ENCODE measurements at regions not wholly inside any gene's neighbourhood (a gene's known extent, or its start where the extent isn't known, plus 50 kb on each side); places are given as distances from the start of the nearest gene placed in this dataset.

DNA sequence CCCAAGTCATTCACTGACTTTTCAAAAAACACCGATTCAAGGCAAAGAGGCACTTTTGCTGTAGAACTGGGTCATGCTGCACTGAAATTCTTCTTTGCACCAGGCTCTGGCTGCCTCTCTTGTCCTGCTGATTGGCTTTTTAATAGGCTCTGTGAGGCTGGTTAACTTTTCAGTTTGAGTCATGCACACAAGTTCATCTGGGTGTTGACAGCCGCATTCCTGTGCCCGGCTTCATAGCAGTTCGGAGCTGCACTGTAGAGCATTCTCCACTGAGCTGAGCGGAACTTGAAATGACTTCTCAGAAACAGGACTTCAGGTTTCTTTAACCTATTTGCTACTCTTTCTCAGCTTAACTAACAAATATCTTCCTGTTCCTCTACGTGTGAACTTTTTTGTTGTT is 978.3 kb downstream of the UQCRFS1 start:
- no peak for DNase-seq (ENCODE audit: low read depth, low spot score)
- CTCF ChIA-PET = interaction anchor here (0.9 to 3.6 kb wide), 3 partner anchors 8 to 139 kb away, joined by 3 to 8 read pairs (median 5); no protein-coding TSS in a partner anchor
- H3K36me3 ChIP-seq (ENCODE audit: control insufficient read depth in 2 of 2, insufficient read depth in 2 of 2, low read length in 1 of 2) = no peaks in the 10 kb centered on the region
- no peak overlapping the region for H3K27ac ChIP-seq (ENCODE audit: control insufficient read depth, insufficient read depth)
- H3K9ac ChIP-seq (ENCODE audit: control insufficient read depth, insufficient read depth, low read length) = no peak overlapping the region
- H3K79me2 ChIP-seq (ENCODE audit: control insufficient read depth, insufficient read depth, low read length) = no peaks in the 10 kb centered on the region
- TF ChIP-seq, protein P1, sequence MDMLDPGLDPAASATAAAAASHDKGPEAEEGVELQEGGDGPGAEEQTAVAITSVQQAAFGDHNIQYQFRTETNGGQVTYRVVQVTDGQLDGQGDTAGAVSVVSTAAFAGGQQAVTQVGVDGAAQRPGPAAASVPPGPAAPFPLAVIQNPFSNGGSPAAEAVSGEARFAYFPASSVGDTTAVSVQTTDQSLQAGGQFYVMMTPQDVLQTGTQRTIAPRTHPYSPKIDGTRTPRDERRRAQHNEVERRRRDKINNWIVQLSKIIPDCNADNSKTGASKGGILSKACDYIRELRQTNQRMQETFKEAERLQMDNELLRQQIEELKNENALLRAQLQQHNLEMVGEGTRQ (IDR thresholded peaks at IDR 0.05; ENCODE audit: borderline replicate concordance, low read depth, low read length) = no peak
- TF ChIP-seq ZSCAN29 (IDR thresholded peaks at IDR 0.05) = no peak
- TF ChIP-seq SMAD5 (IDR thresholded peaks at IDR 0.05; ENCODE audit: low read depth) = no peak
- no peak for TF ChIP-seq SUZ12 (IDR thresholded peaks at IDR 0.05; ENCODE audit: unreplicated experiment)
- no peak for TF ChIP-seq KLF5 (IDR thresholded peaks at IDR 0.05; ENCODE audit: partially characterized antibody)
- TF ChIP-seq, protein P2, sequence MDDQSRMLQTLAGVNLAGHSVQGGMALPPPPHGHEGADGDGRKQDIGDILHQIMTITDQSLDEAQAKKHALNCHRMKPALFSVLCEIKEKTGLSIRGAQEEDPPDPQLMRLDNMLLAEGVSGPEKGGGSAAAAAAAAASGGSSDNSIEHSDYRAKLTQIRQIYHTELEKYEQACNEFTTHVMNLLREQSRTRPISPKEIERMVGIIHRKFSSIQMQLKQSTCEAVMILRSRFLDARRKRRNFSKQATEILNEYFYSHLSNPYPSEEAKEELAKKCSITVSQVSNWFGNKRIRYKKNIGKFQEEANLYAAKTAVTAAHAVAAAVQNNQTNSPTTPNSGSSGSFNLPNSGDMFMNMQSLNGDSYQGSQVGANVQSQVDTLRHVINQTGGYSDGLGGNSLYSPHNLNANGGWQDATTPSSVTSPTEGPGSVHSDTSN (IDR thresholded peaks at IDR 0.05; ENCODE audit: insufficient replicate concordance, low read depth, low read length) = no peak
- TF ChIP-seq, protein P3, sequence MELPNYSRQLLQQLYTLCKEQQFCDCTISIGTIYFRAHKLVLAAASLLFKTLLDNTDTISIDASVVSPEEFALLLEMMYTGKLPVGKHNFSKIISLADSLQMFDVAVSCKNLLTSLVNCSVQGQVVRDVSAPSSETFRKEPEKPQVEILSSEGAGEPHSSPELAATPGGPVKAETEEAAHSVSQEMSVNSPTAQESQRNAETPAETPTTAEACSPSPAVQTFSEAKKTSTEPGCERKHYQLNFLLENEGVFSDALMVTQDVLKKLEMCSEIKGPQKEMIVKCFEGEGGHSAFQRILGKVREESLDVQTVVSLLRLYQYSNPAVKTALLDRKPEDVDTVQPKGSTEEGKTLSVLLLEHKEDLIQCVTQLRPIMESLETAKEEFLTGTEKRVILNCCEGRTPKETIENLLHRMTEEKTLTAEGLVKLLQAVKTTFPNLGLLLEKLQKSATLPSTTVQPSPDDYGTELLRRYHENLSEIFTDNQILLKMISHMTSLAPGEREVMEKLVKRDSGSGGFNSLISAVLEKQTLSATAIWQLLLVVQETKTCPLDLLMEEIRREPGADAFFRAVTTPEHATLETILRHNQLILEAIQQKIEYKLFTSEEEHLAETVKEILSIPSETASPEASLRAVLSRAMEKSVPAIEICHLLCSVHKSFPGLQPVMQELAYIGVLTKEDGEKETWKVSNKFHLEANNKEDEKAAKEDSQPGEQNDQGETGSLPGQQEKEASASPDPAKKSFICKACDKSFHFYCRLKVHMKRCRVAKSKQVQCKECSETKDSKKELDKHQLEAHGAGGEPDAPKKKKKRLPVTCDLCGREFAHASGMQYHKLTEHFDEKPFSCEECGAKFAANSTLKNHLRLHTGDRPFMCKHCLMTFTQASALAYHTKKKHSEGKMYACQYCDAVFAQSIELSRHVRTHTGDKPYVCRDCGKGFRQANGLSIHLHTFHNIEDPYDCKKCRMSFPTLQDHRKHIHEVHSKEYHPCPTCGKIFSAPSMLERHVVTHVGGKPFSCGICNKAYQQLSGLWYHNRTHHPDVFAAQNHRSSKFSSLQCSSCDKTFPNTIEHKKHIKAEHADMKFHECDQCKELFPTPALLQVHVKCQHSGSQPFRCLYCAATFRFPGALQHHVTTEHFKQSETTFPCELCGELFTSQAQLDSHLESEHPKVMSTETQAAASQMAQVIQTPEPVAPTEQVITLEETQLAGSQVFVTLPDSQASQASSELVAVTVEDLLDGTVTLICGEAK (IDR thresholded peaks at IDR 0.05; ENCODE audit: borderline replicate concordance) = no peak
- TF ChIP-seq IRF4 (IDR thresholded peaks at IDR 0.05; ENCODE audit: low read depth, low read length) = no peak
- TF ChIP-seq CBX5 (IDR thresholded peaks at IDR 0.05; ENCODE audit: low read depth) = no peak
- TF ChIP-seq, protein P4, sequence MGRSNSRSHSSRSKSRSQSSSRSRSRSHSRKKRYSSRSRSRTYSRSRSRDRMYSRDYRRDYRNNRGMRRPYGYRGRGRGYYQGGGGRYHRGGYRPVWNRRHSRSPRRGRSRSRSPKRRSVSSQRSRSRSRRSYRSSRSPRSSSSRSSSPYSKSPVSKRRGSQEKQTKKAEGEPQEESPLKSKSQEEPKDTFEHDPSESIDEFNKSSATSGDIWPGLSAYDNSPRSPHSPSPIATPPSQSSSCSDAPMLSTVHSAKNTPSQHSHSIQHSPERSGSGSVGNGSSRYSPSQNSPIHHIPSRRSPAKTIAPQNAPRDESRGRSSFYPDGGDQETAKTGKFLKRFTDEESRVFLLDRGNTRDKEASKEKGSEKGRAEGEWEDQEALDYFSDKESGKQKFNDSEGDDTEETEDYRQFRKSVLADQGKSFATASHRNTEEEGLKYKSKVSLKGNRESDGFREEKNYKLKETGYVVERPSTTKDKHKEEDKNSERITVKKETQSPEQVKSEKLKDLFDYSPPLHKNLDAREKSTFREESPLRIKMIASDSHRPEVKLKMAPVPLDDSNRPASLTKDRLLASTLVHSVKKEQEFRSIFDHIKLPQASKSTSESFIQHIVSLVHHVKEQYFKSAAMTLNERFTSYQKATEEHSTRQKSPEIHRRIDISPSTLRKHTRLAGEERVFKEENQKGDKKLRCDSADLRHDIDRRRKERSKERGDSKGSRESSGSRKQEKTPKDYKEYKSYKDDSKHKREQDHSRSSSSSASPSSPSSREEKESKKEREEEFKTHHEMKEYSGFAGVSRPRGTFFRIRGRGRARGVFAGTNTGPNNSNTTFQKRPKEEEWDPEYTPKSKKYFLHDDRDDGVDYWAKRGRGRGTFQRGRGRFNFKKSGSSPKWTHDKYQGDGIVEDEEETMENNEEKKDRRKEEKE (IDR thresholded peaks at IDR 0.05) = no peak
- TF ChIP-seq, protein P5, sequence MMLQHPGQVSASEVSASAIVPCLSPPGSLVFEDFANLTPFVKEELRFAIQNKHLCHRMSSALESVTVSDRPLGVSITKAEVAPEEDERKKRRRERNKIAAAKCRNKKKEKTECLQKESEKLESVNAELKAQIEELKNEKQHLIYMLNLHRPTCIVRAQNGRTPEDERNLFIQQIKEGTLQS (IDR thresholded peaks at IDR 0.05; ENCODE audit: borderline replicate concordance, extremely low read depth, low read depth, low read length) = no peak
- no peak for TF ChIP-seq LARP7 (IDR thresholded peaks at IDR 0.05)
- TF ChIP-seq ESRRA (IDR thresholded peaks at IDR 0.05; ENCODE audit: low read length) = no peak
- no peak for TF ChIP-seq SMC3 (IDR thresholded peaks at IDR 0.05; ENCODE audit: borderline replicate concordance, low read length)
- TF ChIP-seq TCF7 (IDR thresholded peaks at IDR 0.05; ENCODE audit: borderline replicate concordance) = no peak
- TF ChIP-seq BACH1 (IDR thresholded peaks at IDR 0.05; ENCODE audit: borderline replicate concordance) = no peak
- H3K4me1 ChIP-seq (ENCODE audit: control insufficient read depth, insufficient read depth, low read length) = no peaks in the 10 kb centered on the region
- 35% methylated on average over 6 of the region's 6 CpGs for WGBS (ENCODE audit: insufficient coverage, insufficient replicate concordance, low lambda C conversion rate, missing lambda C conversion rate)
- SMC1A ChIA-PET (ENCODE audit: uncharacterized antibody, unreplicated experiment) = interaction anchor here (0.6 to 3.7 kb wide), 5 partner anchors 10 to 222 kb away, joined by 3 to 13 read pairs (median 3); no protein-coding TSS in a partner anchor
- no peak for FAIRE-seq
- RAD21 ChIA-PET (ENCODE audit: unreplicated experiment) = interaction anchor here (0.9 to 3.0 kb wide), 3 partner anchors 14 to 164 kb away, joined by 3 to 9 read pairs (median 4); no protein-coding TSS in a partner anchor
- in situ Hi-C loops (cut with MboI) = no loop called here
- H3K4me3 ChIP-seq = no peak overlapping the region
- intact Hi-C loops (cut with micrococcal nuclease; ENCODE audit: unreplicated experiment) = no loop called here
- no peak overlapping the region for H3K4me2 ChIP-seq (ENCODE audit: control insufficient read depth, insufficient read depth)
- no peaks in the 10 kb centered on the region for H4K20me1 ChIP-seq (ENCODE audit: control insufficient read depth, insufficient read depth)
- no peaks in the 10 kb centered on the region for H3K27me3 ChIP-seq (replicated peaks in 1 of 2; ENCODE audit: control insufficient read depth in 2 of 2, insufficient read depth in 2 of 2, low read length in 1 of 2)
- ATAC-seq = no peak
- no TSS peak for BruUV-seq (replicated peaks)
- H3K9me3 ChIP-seq (replicated peaks; ENCODE audit: control insufficient read depth, insufficient read depth, low read length) = no peaks in the 10 kb centered on the region; the same call in 2 of the 3 replicates
- POLR2A ChIA-PET = no interaction called here
- H2AFZ ChIP-seq (ENCODE audit: control insufficient read depth, low read depth, low read length) = no peak overlapping the region
